GDM1 (cell line): ENCODE measurements at regions not wholly inside any gene's neighbourhood (a gene's known extent, or its start where the extent isn't known, plus 50 kb on each side); places are given as distances from the start of the nearest gene placed in this dataset.
A peak's percentile ranks its signal among the peaks of the same experiment; 100 is the strongest.
"Not testable (repeated sequence)": the region's sequence is repeated elsewhere in the genome, so short reads cannot be mapped to it uniquely, and the experiment has no call there.

Experiments
- DNase-seq: peaks from one replicate; lab custom pipeline; 2025; lab: John Stamatoyannopoulos, UW

DNA sequence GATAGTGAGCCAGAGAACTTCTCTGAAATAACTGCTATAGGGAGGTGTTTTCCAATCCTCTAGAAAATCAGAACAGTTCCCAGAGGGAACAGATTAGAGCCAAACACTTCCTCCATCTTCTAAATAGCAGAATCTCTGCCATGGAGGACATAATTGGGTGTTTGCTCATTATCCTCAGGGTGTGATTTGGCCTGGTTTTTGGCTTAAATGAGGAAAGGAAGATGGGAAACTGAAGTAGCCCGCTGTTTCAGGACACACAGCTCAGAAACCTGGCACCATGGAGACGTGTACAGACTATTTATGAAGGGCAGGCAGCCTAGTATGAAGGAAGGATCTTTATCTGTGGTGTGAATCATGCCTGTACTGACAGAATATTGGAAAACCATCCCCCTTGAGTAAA lies 231.7 kb upstream of the PRKD1 start:
- no peak for DNase-seq

- no peak for DNase-seq
Observed at GRCh38 chr14:30160608-30161007, 233.0 kb upstream of the PRKD1 start.

DNA sequence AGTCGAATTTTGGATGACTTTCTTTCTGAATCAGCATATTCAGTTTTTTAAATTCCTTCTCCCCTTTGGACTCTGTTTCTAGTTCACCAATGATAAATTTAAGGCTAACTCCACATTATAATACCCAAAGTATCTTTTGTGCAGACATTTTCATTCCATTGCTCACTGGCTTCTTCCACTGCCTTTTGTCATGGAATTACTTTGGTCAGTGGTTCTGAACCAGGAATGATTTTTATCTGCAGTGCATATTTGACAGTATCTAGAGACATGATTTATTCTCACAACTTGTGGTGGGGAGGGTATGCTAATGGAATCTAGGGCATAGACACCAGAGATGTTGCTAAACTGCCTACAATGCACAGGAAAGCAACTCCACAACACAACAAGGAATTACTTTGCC lies 234.4 kb upstream of the PRKD1 start:
- DNase-seq: no peak

- DNase-seq: no peak
Observed at GRCh38 chr14:30165255-30165654, 237.6 kb upstream of the PRKD1 start.

- no peak for DNase-seq
Observed at GRCh38 chr14:30177781-30178180, 250.1 kb upstream of the PRKD1 start.

DNA sequence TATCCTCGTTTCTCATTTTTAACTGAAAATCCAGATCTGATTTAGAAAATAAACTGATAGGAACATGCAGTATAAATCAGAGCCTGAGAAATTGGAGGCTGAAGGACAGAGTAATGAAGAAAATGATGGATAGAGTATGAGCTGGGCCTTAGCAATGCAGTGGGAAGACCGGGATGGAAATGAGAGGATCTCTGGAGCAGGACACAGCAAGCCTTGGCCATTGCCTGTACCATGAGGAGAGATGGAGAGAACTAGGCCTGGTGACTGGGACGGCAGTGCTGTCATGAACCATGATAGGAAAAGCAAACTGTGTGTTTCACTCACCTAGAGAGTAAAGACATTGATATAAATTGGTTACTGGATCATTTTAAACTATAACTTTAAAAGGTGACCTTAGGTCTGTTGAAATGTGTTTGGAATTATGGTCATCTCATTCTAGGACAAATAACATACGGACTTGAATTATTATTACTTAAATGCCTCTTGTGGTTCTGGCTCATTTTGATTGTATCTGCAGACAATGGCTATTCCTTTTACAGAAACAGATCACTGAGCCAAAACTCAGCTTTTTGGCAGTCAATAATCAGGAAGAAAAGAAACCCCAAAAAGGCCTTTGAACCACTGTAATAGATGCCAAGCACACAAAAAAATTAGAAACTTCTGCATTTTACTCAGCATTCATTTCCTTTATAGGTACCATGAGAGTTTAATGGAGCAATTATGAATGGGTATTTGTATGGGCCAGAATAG lies 251.9 kb upstream of the PRKD1 start:
- no peak for DNase-seq

DNA sequence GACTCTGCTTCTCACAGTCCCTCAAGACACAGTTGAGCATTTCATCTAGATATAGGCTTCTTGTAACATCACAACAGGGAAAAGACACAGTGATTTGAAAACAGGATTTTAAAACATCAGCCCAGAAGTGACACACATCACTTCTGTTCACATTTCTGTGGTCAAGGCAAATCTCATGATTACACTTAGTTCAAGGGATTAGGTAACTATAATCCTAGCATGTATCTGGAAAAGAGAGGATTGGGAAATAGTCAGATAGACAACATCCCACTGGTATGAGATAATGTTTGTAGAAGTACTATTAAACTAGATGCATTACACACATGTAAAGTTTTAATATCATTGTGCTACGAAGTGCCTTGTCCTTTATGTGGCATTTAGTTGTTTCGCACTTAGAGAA lies 252.6 kb upstream of the PRKD1 start:
- DNase-seq: no peak

DNA sequence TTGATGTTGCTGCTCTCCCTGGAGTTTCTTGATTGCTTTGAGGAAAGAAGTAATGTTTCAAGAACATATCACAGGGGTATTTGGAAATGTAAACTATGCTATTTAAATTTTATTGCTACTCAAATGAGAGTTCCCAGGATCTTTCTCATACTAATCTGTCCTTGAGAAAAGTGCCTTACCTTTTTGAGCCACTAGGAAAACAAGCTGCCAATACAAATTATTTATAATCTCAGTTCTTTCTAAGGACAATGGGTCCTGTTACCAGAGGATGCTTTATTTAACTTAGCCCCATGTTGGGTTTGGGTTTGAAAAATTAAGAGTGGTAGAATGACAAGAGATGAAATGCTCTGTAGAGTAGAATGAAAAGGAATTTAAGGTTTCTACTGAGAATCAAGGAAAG lies 258.2 kb upstream of the PRKD1 start:
- no peak for DNase-seq

- no peak for DNase-seq
Observed at GRCh38 chr14:30191639-30192279, 264.1 kb upstream of the PRKD1 start.

- DNase-seq: no peak
Observed at GRCh38 chr14:30193101-30193500, 265.5 kb upstream of the PRKD1 start.

DNA sequence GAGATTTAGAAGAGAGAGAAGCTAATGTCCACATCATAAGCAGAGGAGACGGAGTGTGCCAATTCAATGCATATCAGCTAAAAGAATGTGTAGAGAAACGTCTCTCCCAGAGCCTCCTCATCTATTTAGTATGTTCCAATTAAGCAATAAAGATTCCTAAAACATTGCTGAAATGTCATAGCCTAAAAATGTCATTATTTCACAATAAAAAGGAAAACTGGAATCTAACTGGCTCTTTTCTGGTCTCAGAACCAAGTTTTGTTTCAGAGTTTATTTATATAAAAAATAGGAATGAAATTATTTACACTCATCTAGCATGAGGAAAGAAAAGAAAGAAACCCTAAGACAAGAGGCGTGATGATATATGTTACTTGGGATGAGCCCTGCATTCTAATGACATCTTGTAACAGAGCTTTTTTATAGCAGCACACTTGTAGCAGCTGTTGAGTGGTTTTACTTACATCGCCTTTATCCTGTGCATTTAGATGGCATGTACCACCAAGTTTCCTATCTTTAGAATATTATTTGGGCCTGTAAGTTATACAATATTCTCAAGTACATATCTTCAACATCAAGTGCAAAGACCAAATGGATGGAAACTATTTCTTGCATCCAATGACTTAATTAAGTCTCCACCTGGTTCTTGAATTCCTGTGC lies 266.3 kb upstream of the PRKD1 start:
- DNase-seq: no peak

GRCh38 chr14:30194741-30195148 lies 267.1 kb upstream of the PRKD1 start:
- no peak for DNase-seq

- DNase-seq: no peak
Observed at GRCh38 chr14:30195941-30196340, 268.3 kb upstream of the PRKD1 start.

GRCh38 chr14:30196861-30197260 lies 269.2 kb upstream of the PRKD1 start:
- DNase-seq: no peak

DNA sequence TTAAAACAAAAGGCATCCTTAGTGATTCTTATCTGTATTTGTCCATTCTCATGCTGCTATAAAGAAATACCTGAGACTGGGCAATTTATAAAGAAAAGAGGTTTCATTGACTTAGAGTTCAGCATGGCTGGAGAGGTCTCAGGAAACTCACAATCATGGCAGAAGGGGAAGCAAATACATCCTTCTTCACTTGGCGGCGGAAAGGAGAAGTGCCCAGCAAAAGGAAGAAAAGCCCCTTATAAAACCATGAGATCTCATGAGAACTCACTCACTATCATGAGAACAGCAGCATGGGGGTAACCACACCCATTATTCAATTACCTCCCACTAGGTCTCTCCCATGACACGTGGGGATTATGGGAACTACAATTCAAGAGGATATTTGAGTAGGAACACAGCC lies 271.1 kb upstream of the PRKD1 start:
- DNase-seq: not testable (repeated sequence)

- DNase-seq: no peak
Observed at GRCh38 chr14:30204431-30204980, 276.9 kb upstream of the PRKD1 start.

GRCh38 chr14:30209136-30209535 lies 281.5 kb upstream of the PRKD1 start:
- no peak for DNase-seq

- DNase-seq: no peak
Observed at GRCh38 chr14:30210630-30211029, 283.0 kb upstream of the PRKD1 start.

DNA sequence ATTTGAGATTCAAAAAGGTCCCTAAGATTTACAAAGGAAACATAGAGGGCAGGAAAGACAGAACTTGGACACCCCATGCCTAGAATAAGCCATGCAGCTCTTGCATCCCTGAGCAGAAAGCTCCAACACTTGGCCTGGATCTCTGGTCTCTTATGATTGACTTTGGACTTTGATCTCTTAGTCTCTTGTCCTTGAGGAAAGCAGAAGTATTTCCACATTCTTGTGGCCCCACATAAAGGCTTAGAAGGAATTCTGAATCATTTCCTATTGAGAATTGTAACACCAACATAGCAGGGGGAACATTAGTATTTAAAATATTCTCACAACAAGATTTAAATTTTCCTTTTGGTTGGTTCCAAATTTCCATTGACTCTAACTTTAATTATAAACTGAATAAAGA lies 283.7 kb upstream of the PRKD1 start:
- DNase-seq: no peak

DNA sequence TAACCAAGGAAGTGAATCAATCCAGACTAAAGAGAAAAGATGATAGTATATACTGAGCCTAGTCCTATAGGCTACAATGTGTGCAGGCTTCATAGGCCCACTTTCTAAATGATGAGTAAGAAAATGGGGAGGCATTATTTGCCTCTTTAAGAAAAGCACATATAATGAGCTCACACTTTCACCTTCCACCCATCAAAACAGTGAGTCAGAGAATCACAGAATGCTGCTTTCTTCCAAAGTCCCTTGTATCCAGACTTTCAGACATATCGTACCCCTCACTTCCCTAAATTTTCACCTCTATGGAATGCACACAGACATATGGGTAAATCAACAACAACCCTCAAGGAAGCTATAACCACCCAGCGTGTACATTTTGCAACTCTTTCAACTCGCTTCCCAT lies 286.4 kb upstream of the PRKD1 start:
- DNase-seq: no peak

- peak; percentile 15 for DNase-seq
Observed at GRCh38 chr14:30214461-30215090, 286.9 kb upstream of the PRKD1 start.

GRCh38 chr14:30218907-30219306 lies 291.3 kb upstream of the PRKD1 start:
- no peak for DNase-seq

DNA sequence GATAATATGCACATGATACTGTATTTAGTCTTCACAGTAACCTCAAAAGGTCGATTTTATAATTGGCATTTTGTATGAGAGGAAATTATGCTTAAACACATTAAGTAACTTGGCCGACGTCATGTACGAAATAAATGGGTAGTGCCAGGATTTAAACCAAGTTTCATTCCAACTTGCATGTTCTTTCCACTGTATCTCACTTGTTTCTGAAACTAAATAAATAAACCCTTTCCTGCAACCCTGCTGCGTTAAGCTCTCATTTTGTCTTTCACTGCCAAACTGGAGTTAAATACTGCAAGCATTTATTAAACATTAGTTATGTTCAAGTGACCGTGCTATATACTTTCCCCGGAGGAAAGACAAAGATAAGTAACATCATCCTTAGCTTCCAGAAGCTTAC lies 293.9 kb upstream of the PRKD1 start:
- DNase-seq: no peak
